ENCODE measurements at regions not wholly inside any gene's neighbourhood (a gene's known extent, or its start where the extent isn't known, plus 50 kb on each side); places are given as distances from the start of the nearest gene placed in this dataset.

DNA sequence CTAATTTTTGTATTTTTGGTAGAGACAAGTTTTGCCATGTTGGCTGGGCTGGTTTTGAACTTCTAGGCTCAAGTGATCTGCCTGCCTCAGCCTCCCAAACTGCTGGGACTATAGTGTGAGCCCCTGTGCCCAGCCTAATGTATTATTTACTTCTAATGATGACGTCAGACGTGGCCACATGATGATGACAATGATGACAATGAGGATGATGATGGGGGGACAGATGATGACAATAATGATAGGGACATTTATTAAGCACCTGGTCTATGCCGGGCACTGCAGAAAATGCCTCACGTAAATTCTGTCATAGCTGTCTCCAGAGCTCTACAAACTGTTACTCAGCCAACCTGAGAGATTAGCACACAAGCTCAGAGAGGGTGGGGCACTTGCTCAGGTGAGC, 169.3 kb downstream of the SHANK2 start:
- TF ChIP-seq, protein P1, sequence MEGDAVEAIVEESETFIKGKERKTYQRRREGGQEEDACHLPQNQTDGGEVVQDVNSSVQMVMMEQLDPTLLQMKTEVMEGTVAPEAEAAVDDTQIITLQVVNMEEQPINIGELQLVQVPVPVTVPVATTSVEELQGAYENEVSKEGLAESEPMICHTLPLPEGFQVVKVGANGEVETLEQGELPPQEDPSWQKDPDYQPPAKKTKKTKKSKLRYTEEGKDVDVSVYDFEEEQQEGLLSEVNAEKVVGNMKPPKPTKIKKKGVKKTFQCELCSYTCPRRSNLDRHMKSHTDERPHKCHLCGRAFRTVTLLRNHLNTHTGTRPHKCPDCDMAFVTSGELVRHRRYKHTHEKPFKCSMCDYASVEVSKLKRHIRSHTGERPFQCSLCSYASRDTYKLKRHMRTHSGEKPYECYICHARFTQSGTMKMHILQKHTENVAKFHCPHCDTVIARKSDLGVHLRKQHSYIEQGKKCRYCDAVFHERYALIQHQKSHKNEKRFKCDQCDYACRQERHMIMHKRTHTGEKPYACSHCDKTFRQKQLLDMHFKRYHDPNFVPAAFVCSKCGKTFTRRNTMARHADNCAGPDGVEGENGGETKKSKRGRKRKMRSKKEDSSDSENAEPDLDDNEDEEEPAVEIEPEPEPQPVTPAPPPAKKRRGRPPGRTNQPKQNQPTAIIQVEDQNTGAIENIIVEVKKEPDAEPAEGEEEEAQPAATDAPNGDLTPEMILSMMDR (IDR thresholded peaks at IDR 0.05; ENCODE audit: borderline replicate concordance, extremely low read depth, low read length, poor library complexity, severe bottlenecking) = no peak
- no peak for TF ChIP-seq EZH2 (IDR thresholded peaks at IDR 0.05; ENCODE audit: borderline replicate concordance, low read depth, low read length, severe bottlenecking)

All from DND-41 (cell line).